Spleen (tissue), 7 donors: ENCODE measurements at regions not wholly inside any gene's neighbourhood (a gene's known extent, or its start where the extent isn't known, plus 50 kb on each side); places are given as distances from the start of the nearest gene placed in this dataset.
"Not testable (repeated sequence)": the region's sequence is repeated elsewhere in the genome, so short reads cannot be mapped to it uniquely, and the experiment has no call there.

Experiments
- POLR2AphosphoS5 ChIP-seq, 3 donors: sonication (generic); formaldehyde crosslinking; IDR thresholded peaks; one replicate each; pipeline ENCODE4 v1.5.1; 2017; ENCODE audit warnings: antibody characterized with exemption in 3 of 3
- TF ChIP-seq, protein P1 (sequence below), 11 experiments: fragments of 200-600 bp in 7 of 11; fragments of 450-650 bp in 4 of 11; sonication (generic) in 4 of 11; IDR thresholded peaks in 8 of 11; conservative IDR thresholded peaks in 3 of 11; 1 replicate in 7 of 11; 2 replicates in 4 of 11; pipeline versions ENCODE4 v1.4.0 to v1.8.0; 2016 to 2021; ENCODE audit warnings: antibody characterized with exemption in 11 of 11, inconsistent platforms in 4 of 11, mild to moderate bottlenecking in 1 of 11
- donor health status: DM: no; HTN: no; CAD: no; lungs with moderate emphysema.
- donor health status: DM: no; HTN: no; CAD: no.
- donor health status: DM: no; HTN: no; CAD: no.

DNA sequence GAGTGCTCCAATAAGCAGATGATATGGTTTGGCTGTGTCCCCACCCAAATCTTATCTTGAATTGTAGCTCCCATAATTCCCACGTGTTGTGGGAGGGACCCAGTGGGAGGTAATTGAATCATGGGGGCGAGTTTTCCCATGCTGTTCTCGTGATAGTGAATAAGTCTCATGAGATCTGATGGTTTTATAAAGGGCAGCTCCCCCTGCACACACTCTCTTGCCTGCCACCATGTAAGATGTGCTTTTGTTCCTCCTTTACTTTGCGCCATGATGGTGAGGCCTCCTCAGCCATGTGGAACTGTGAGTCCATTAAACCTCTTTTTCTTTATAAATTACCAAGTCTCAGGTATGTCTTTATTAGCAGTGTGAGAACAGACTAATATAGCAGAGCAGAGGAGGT is 142.5 kb downstream of the ADSS2 start:
- TF ChIP-seq, protein P1, sequence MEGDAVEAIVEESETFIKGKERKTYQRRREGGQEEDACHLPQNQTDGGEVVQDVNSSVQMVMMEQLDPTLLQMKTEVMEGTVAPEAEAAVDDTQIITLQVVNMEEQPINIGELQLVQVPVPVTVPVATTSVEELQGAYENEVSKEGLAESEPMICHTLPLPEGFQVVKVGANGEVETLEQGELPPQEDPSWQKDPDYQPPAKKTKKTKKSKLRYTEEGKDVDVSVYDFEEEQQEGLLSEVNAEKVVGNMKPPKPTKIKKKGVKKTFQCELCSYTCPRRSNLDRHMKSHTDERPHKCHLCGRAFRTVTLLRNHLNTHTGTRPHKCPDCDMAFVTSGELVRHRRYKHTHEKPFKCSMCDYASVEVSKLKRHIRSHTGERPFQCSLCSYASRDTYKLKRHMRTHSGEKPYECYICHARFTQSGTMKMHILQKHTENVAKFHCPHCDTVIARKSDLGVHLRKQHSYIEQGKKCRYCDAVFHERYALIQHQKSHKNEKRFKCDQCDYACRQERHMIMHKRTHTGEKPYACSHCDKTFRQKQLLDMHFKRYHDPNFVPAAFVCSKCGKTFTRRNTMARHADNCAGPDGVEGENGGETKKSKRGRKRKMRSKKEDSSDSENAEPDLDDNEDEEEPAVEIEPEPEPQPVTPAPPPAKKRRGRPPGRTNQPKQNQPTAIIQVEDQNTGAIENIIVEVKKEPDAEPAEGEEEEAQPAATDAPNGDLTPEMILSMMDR (IDR thresholded peaks at IDR 0.05 in 8 of 11, conservative IDR thresholded peaks at IDR 0.05 in 3 of 11): not testable (repeated sequence)
- TF ChIP-seq POLR2AphosphoS5 (IDR thresholded peaks at IDR 0.05): not testable (repeated sequence)
